K562 (cell line): ENCODE measurements at regions not wholly inside any gene's neighbourhood (a gene's known extent, or its start where the extent isn't known, plus 50 kb on each side); places are given as distances from the start of the nearest gene placed in this dataset.

Experiments used
- ATF4 ChIP-seq: fragments of 450-650 bp; formaldehyde crosslinking; IDR thresholded peaks from 2 replicates; pipeline ENCODE4 v1.4.0; 2022; ENCODE audit warnings: mild to moderate bottlenecking, moderate library complexity
- BRD9 ChIP-seq: fragments of 450-650 bp; IDR thresholded peaks from 2 replicates; pipeline ENCODE4 v1.6.1; 2018; ENCODE audit warnings: low read depth; ENCODE audit not compliant: partially characterized antibody
- CEBPG ChIP-seq, 3 experiments: fragments of 200-800 bp in 1 of 3; sonication (Bioruptor generic) in 1 of 3; sonication (generic) in 1 of 3; formaldehyde crosslinking in 1 of 3; IDR thresholded peaks in 2 of 3; conservative IDR thresholded peaks in 1 of 3; 2 replicates each; pipeline versions ENCODE4 v1.6.1 to v1.8.0; 2016 to 2022; ENCODE audit warnings: missing compliant biosample characterization in 2 of 3, missing genetic modification characterization in 2 of 3, mild to moderate bottlenecking in 1 of 3, missing genetic modification reagents in 1 of 3
- CTBP1 ChIP-seq: fragments of 450-650 bp; IDR thresholded peaks from 2 replicates; pipeline ENCODE4 v1.6.1; 2016; ENCODE audit warnings: borderline replicate concordance
- ESRRA ChIP-seq: fragments of 450-650 bp; IDR thresholded peaks from 2 replicates; pipeline ENCODE4 v1.6.1; 2014; ENCODE audit warnings: low read depth, mild to moderate bottlenecking, moderate library complexity, borderline replicate concordance
- FOXJ2 ChIP-seq: fragments of 200-800 bp; sonication (Bioruptor generic); IDR thresholded peaks from 2 replicates; pipeline ENCODE4 v1.6.1; 2016; ENCODE audit warnings: missing genetic modification characterization, missing compliant biosample characterization
- HSF4 ChIP-seq: fragments of 250-450 bp; sonication (Bioruptor Pico); IDR thresholded peaks from 2 replicates; pipeline ENCODE4 v2.1.2; 2022; ENCODE audit warnings: mild to moderate bottlenecking, moderate library complexity, borderline replicate concordance
- NCOR1 ChIP-seq: fragments of 450-650 bp; IDR thresholded peaks from 2 replicates; pipeline ENCODE4 v1.6.1; 2016; ENCODE audit warnings: mild to moderate bottlenecking, moderate library complexity
- NR4A1 ChIP-seq, 2 experiments: fragments of 250-450 bp in 1 of 2; fragments of 450-650 bp in 1 of 2; sonication (Bioruptor Pico) in 1 of 2; IDR thresholded peaks; 2 replicates each; pipeline versions ENCODE4 v1.4.0 to v1.6.1; 2016 to 2020; ENCODE audit warnings: mild to moderate bottlenecking in 2 of 2, missing compliant biosample characterization in 1 of 2, missing genetic modification characterization in 1 of 2, moderate library complexity in 1 of 2
- POLR3A ChIP-seq: IDR thresholded peaks from 2 replicates; pipeline ENCODE4 v1.6.1; 2011; ENCODE audit warnings: borderline replicate concordance, mild to moderate bottlenecking, moderate library complexity; ENCODE audit not compliant: insufficient read length, insufficient read depth; ENCODE audit errors: extremely low read depth
- SAFB ChIP-seq: fragments of 200-400 bp; formaldehyde crosslinking; IDR thresholded peaks from 2 replicates; pipeline ENCODE4 v1.6.1; 2017; ENCODE audit warnings: low read depth, low read length, borderline replicate concordance
- SOX6 ChIP-seq: fragments of 450-650 bp; IDR thresholded peaks from 2 replicates; pipeline ENCODE4 v1.6.1; 2014; ENCODE audit warnings: mild to moderate bottlenecking
- ZNF282 ChIP-seq: sonication (generic); formaldehyde crosslinking; IDR thresholded peaks from 2 replicates; pipeline ENCODE4 v1.8.1; 2023; ENCODE audit warnings: missing genetic modification reagents
- ZNF696 ChIP-seq: fragments of 250-450 bp; sonication (Bioruptor Pico); conservative IDR thresholded peaks from 2 replicates; pipeline ENCODE4 v1.4.0; 2020; ENCODE audit warnings: mild to moderate bottlenecking, moderate library complexity
- ZZZ3 ChIP-seq: fragments of 450-650 bp; IDR thresholded peaks from 2 replicates; pipeline ENCODE4 v1.6.1; 2016; ENCODE audit warnings: antibody characterized with exemption, mild to moderate bottlenecking, moderate library complexity
- TF ChIP-seq, protein P1 (sequence below): fragments of 450-650 bp; IDR thresholded peaks from 2 replicates; pipeline ENCODE4 v1.6.1; 2016
- TF ChIP-seq, protein P2 (sequence below): IDR thresholded peaks from 2 replicates; pipeline ENCODE4 v1.6.1; 2011; ENCODE audit not compliant: insufficient read length; ENCODE audit errors: extremely low read depth
- TF ChIP-seq, protein P3 (sequence below): fragments of 250-450 bp; sonication (Bioruptor Pico); IDR thresholded peaks from 2 replicates; pipeline ENCODE4 v1.5.0; 2021; ENCODE audit warnings: mild to moderate bottlenecking, borderline replicate concordance
- TF ChIP-seq, protein P4 (sequence below): fragments of 250-450 bp; sonication (Bioruptor Pico); IDR thresholded peaks from 2 replicates; pipeline ENCODE4 v1.4.0; 2020; ENCODE audit warnings: borderline replicate concordance

DNA sequence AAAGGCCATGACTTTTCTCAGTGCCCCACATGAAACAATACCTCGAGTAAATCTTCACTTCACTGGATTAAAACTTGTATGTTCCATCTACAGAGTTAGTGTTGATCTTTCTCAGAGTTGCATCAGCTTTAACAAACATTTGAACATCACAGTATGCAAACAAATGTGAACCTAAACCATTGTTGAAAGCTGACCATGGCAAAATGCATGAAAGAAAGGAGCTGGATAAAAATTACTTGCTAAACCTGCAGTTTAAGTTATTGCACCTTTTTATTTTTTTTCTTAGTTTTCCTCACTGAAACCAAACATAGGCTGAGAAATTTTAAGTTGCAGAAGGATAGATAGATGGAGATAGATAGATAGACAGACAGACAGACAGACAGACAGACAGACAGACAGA is 107.2 kb upstream of the UGP2 start (continued):
- no peak for TF ChIP-seq SAFB
- TF ChIP-seq ATF4 (CRISPR knock-in tag), result peak; percentile 91
- TF ChIP-seq FOXJ2 (tag), result peak; percentile 20; the same call in 1 of the 2 replicates
- 0 out of 2 replicates have a peak, but pooled peaks have one; percentile 32 for TF ChIP-seq CTBP1
- peak; percentile 62; the same call in 1 of the 2 replicates for TF ChIP-seq SOX6
- TF ChIP-seq ESRRA, result no peak
- TF ChIP-seq, protein P1, sequence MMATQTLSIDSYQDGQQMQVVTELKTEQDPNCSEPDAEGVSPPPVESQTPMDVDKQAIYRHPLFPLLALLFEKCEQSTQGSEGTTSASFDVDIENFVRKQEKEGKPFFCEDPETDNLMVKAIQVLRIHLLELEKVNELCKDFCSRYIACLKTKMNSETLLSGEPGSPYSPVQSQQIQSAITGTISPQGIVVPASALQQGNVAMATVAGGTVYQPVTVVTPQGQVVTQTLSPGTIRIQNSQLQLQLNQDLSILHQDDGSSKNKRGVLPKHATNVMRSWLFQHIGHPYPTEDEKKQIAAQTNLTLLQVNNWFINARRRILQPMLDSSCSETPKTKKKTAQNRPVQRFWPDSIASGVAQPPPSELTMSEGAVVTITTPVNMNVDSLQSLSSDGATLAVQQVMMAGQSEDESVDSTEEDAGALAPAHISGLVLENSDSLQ, result peak; percentile 32; the same call in 1 of the 2 replicates
- TF ChIP-seq ZZZ3, result no peak
- TF ChIP-seq, protein P2, sequence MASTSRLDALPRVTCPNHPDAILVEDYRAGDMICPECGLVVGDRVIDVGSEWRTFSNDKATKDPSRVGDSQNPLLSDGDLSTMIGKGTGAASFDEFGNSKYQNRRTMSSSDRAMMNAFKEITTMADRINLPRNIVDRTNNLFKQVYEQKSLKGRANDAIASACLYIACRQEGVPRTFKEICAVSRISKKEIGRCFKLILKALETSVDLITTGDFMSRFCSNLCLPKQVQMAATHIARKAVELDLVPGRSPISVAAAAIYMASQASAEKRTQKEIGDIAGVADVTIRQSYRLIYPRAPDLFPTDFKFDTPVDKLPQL, result no peak
- no peak for TF ChIP-seq NCOR1
- TF ChIP-seq, protein P3, sequence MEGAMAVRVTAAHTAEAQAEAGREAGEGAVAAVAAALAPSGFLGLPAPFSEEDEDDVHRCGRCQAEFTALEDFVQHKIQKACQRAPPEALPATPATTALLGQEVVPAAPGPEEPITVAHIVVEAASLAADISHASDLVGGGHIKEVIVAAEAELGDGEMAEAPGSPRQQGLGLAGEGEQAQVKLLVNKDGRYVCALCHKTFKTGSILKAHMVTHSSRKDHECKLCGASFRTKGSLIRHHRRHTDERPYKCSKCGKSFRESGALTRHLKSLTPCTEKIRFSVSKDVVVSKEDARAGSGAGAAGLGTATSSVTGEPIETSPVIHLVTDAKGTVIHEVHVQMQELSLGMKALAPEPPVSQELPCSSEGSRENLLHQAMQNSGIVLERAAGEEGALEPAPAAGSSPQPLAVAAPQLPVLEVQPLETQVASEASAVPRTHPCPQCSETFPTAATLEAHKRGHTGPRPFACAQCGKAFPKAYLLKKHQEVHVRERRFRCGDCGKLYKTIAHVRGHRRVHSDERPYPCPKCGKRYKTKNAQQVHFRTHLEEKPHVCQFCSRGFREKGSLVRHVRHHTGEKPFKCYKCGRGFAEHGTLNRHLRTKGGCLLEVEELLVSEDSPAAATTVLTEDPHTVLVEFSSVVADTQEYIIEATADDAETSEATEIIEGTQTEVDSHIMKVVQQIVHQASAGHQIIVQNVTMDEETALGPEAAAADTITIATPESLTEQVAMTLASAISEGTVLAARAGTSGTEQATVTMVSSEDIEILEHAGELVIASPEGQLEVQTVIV (CRISPR knock-in tag), result no peak
- no peak for TF ChIP-seq BRD9
- TF ChIP-seq ZNF696, result no peak
- no peak for TF ChIP-seq POLR3A
- TF ChIP-seq ZNF282 (CRISPR knock-in tag), result no peak
- TF ChIP-seq CEBPG (CRISPR knock-in tag; IDR thresholded peaks at IDR 0.05), result peak; percentile 63
- peak; percentile 38 to 96; a peak in 3 of 4 replicates for TF ChIP-seq CEBPG (tag; conservative IDR thresholded peaks at IDR 0.05 in 1 of 2, IDR thresholded peaks at IDR 0.05 in 1 of 2)
- TF ChIP-seq HSF4, result no peak
- TF ChIP-seq, protein P4, sequence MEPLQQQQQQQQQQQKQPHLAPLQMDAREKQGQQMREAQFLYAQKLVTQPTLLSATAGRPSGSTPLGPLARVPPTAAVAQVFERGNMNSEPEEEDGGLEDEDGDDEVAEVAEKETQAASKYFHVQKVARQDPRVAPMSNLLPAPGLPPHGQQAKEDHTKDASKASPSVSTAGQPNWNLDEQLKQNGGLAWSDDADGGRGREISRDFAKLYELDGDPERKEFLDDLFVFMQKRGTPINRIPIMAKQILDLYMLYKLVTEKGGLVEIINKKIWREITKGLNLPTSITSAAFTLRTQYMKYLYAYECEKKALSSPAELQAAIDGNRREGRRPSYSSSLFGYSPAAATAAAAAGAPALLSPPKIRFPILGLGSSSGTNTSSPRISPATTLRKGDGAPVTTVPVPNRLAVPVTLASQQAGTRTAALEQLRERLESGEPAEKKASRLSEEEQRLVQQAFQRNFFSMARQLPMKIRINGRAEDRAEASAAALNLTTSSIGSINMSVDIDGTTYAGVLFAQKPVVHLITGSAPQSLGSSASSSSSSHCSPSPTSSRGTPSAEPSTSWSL, result no peak
- no peak for TF ChIP-seq NR4A1 (CRISPR knock-in tag; IDR thresholded peaks at IDR 0.05)
- TF ChIP-seq NR4A1 (tag; IDR thresholded peaks at IDR 0.05), result no peak
